GM13977 (cell line): ENCODE measurements at regions not wholly inside any gene's neighbourhood (a gene's known extent, or its start where the extent isn't known, plus 50 kb on each side); places are given as distances from the start of the nearest gene placed in this dataset.
"Not testable (repeated sequence)": the region's sequence is repeated elsewhere in the genome, so short reads cannot be mapped to it uniquely, and the experiment has no call there.

Source experiments
- DNase-seq: peaks from one replicate; pipeline ENCODE4 v3.0.0; 2012; ENCODE audit warnings: low spot score
- in situ Hi-C: fragments of 300-500 bp; cut with MboI; formaldehyde crosslinking; loops from one replicate; pipeline ENCODE4 v1.12.0; 2022; ENCODE audit warnings: low sequenced_read_pairs, low pct_unique_long_range_greater_than_20kb, mixed read lengths, inconsistent platforms; ENCODE audit not compliant: unreplicated experiment
- TF ChIP-seq, protein P1 (sequence below): IDR thresholded peaks from 2 replicates; pipeline ENCODE4 v1.5.1; 2012; ENCODE audit warnings: mild to moderate bottlenecking, control low read depth; ENCODE audit not compliant: insufficient read depth; ENCODE audit errors: extremely low read depth, missing control alignments

DNA sequence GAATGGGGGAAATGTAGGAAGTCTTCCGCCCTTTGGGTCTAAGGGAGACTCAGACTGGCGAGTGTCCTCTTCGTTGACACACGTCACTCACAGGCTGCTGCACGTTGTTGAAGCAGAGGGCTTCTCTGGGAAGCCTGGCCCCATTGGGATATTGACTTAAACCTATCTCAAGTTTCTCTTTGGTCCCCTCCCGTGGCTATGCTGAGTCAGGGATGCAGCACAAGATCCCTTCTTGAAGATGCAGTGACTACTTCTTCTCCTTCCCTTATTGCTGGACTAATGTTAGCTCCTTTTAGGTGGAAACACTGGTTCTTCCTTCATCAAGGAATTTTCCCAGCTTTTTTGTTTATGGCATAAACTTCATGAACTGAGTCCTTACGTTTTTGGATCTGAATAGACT is 89.8 kb upstream of the CCDC71L start:
- in situ Hi-C loops, result no loop called here
- TF ChIP-seq, protein P1, sequence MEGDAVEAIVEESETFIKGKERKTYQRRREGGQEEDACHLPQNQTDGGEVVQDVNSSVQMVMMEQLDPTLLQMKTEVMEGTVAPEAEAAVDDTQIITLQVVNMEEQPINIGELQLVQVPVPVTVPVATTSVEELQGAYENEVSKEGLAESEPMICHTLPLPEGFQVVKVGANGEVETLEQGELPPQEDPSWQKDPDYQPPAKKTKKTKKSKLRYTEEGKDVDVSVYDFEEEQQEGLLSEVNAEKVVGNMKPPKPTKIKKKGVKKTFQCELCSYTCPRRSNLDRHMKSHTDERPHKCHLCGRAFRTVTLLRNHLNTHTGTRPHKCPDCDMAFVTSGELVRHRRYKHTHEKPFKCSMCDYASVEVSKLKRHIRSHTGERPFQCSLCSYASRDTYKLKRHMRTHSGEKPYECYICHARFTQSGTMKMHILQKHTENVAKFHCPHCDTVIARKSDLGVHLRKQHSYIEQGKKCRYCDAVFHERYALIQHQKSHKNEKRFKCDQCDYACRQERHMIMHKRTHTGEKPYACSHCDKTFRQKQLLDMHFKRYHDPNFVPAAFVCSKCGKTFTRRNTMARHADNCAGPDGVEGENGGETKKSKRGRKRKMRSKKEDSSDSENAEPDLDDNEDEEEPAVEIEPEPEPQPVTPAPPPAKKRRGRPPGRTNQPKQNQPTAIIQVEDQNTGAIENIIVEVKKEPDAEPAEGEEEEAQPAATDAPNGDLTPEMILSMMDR, result no peak
- DNase-seq, result no peak

DNA sequence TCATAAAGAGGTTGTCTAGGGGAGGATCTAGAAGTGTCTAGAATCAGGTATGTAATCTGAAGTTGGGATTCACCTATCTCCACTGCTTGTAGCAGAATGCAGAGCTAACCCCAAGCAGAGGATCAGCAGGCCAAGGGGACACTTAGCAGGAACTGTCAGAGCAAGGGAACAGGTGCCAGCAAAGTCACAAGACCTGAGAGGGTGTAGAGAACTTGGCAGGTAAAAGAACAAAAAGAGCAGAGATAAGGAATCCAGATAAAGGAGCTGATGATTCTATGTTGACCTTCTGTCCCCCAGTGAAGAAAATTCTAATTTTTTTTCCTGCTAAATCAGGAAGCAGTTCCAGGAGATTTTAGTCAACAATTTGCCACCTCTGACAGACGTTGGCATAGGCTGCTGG is 91.4 kb upstream of the CCDC71L start:
- no peak for DNase-seq
- in situ Hi-C loops, result no loop called here
- TF ChIP-seq, protein P1, result no peak

DNA sequence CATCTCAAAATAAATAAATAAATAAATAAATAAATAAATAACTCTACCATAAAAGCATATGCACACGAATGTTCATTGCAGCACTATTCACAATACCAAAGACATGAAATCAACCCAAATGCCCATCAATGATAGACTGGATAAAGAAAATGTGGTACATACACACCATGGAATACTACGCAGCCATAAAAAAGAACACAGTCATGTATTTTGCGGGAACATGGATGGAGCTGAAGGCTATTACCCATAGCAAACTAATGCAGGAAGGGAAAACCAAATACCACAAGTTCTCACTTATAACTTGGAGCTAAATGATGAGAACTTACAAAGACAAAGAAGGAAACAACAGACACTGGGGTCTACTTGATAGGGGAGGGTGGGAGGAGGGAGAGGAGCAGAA is 94.1 kb upstream of the CCDC71L start:
- DNase-seq, in situ Hi-C loops: not testable (repeated sequence)

DNA sequence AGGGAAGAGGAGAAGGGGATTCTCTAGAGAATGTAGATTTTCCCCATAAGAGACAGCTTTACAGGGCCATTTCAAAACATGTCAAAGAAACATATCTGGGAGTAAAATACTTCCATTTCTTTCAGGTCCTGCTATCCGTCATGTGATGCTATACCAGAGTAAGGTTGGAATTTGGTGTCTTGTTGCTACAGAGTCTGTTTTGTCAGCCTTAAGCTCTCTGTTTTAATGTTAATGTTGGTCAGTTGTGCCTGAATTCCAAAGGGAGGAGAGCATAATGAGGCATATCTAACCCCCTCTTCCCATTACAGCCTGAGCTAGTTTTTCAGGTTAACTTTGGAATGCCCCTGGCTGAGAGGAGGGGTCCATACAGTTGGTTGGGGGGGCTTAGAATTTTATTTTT is 94.7 kb upstream of the CCDC71L start:
- no peak for DNase-seq
- in situ Hi-C loops, result no loop called here
- TF ChIP-seq, protein P1, result no peak

DNA sequence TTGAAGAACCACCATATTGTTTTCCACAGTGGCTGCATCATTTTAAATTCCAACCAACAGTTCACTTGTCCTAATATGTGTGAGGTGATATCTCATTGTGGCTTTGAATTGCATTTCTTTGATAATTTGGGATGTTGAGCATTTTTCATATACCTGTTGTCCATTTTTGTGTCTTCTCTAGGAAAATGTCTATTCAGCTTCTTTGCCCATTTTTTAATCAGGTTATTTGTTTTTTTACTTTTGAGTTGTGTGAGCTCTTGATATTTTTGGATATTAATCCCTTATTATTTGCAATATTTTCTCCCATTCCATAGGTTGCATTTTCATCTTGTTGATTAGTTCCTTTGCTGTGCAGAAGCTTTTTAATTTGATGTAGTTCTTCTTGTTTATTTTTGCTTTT is 95.1 kb upstream of the CCDC71L start:
- DNase-seq, result no peak
- TF ChIP-seq, protein P1, result no peak
- in situ Hi-C loops, result no loop called here

DNA sequence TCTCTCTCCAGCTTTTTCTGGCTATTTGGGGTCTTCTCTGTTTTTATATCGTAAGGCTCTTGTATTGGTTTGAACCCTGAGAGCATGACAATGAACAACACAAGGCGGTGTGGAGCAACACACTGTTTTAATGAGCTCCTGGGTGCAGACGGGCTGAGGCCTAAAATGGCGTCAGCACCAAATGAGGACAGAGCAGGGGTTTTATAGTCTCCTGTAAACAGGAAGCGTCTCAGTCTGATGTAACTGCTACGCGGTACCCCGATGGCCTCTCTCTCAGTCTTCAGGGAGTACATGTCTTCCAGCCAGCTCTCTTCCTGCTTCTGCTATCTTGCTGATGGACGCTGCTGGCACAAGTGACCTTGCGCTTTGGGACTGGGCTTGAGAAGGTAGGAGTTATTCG is 95.9 kb upstream of the CCDC71L start:
- no peak for DNase-seq
- in situ Hi-C loops, result no loop called here
- TF ChIP-seq, protein P1, result no peak

DNA sequence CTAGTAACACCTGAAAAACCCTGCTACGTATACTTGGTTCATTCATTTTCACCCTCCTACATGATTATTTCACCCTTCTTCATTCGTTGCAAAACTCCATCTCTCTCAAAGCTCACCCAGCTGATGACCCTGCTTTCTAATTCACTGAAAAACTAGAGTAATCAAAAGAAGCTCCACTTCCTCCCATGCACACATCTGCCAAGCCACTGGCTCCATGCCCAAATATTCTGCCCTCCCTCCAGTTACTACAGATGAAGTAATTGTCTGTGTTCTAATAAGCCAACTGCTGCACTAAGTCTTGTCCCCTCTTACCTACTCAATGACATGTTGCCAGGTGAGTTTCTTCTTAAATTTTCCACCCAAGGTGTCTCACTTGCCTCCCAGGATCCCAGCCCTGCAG is 96.9 kb upstream of the CCDC71L start:
- DNase-seq, result no peak

DNA sequence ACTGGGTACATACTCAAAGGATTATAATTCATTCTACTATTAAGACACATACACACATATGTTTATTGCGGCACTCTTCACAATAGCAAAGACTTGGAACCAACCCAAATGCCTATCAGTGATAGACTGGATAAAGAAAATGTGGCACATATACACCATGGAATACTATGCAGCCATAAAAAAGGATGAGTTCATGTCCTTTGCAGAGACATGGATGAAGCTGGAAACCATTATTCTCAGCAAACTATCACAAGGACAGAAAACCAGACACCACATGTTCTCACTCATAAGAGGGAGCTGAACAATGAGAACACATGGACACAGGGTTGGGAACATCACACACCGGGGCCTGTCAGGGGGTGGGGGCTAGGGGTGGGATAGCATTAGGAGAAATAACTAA is 101.9 kb upstream of the CCDC71L start:
- DNase-seq, in situ Hi-C loops: not testable (repeated sequence)

More for the DNA sequence above, 96.9 kb upstream of the CCDC71L start:
- TF ChIP-seq, protein P1, result no peak
- in situ Hi-C loops, result no loop called here
